ENCODE measurements at regions not wholly inside any gene's neighbourhood (a gene's known extent, or its start where the extent isn't known, plus 50 kb on each side); places are given as distances from the start of the nearest gene placed in this dataset.

- H3K36me3 ChIP-seq = no peaks in the 10 kb centered on the region
- no peaks in the 10 kb centered on the region for H3K9me3 ChIP-seq
- TF ChIP-seq EP300 (IDR thresholded peaks at IDR 0.05) (no peak), CTCF (IDR thresholded peaks at IDR 0.05) (no peak), POLR2A (IDR thresholded peaks at IDR 0.05) (no peak), POLR2AphosphoS5 (IDR thresholded peaks at IDR 0.05) (no peak)
- WGBS = 69% methylated on average over 5 of the region's 5 CpGs
- no peaks in the 10 kb centered on the region for H3K27me3 ChIP-seq
- H3K27ac ChIP-seq = no peak overlapping the region
- DNase-seq (ENCODE audit: low spot score in 2 of 2) = no peak
- H3K4me1 ChIP-seq = no peaks in the 10 kb centered on the region
- H3K4me3 ChIP-seq = no peak overlapping the region
These were observed 296.2 kb upstream of the SPRED2 start for GRCh38 chr2:65728477-65729180.

- no peak for TF ChIP-seq POLR2A (IDR thresholded peaks at IDR 0.05)
- no peak for TF ChIP-seq CTCF (IDR thresholded peaks at IDR 0.05)
- no peak for TF ChIP-seq EP300 (IDR thresholded peaks at IDR 0.05)
- TF ChIP-seq POLR2AphosphoS5 (IDR thresholded peaks at IDR 0.05) = no peak
- Histone ChIP-seq H3K27ac (no peak overlapping the region), H3K4me3 (no peak overlapping the region), H3K27me3 (no peaks in the 10 kb centered on the region), H3K36me3 (no peaks in the 10 kb centered on the region), H3K9me3 (no peaks in the 10 kb centered on the region), H3K4me1 (no peaks in the 10 kb centered on the region)
- WGBS = 88% methylated on average over 3 of the region's 3 CpGs
- no peak for DNase-seq (ENCODE audit: low spot score in 2 of 2)
These were observed 295.4 kb upstream of the SPRED2 start for GRCh38 chr2:65727816-65728215.

- Histone ChIP-seq H3K4me1 (no peaks in the 10 kb centered on the region), H3K27ac (no peak overlapping the region), H3K36me3 (no peaks in the 10 kb centered on the region), H3K9me3 (no peaks in the 10 kb centered on the region), H3K4me3 (no peak overlapping the region), H3K27me3 (no peaks in the 10 kb centered on the region)
- TF ChIP-seq POLR2AphosphoS5 (IDR thresholded peaks at IDR 0.05) (no peak), EP300 (IDR thresholded peaks at IDR 0.05) (no peak), CTCF (IDR thresholded peaks at IDR 0.05) (no peak), POLR2A (IDR thresholded peaks at IDR 0.05) (no peak)
- DNase-seq (ENCODE audit: low spot score in 2 of 2) = no peak
- WGBS = 68% methylated on average over 1 of the region's 1 CpG
These were observed 295.0 kb upstream of the SPRED2 start for GRCh38 chr2:65727381-65727780.

- TF ChIP-seq POLR2AphosphoS5 (IDR thresholded peaks at IDR 0.05) (no peak), CTCF (IDR thresholded peaks at IDR 0.05) (no peak), EP300 (IDR thresholded peaks at IDR 0.05) (no peak), POLR2A (IDR thresholded peaks at IDR 0.05) (no peak)
- DNase-seq (ENCODE audit: low spot score in 2 of 2) = no peak
- H3K4me1 ChIP-seq = no peaks in the 10 kb centered on the region
- H3K27ac ChIP-seq = no peak overlapping the region
- H3K9me3 ChIP-seq = no peaks in the 10 kb centered on the region
- no peak overlapping the region for H3K4me3 ChIP-seq
- H3K36me3 ChIP-seq = no peaks in the 10 kb centered on the region
- H3K27me3 ChIP-seq = peaks cover 3% of the 10 kb centered on the region
- 92% methylated on average over 4 of the region's 4 CpGs for WGBS
These were observed 292.4 kb upstream of the SPRED2 start for GRCh38 chr2:65724752-65725151.

- H3K4me1 ChIP-seq = no peaks in the 10 kb centered on the region
- no peak overlapping the region for H3K4me3 ChIP-seq
- no peak for DNase-seq (ENCODE audit: low spot score in 2 of 2)
- H3K36me3 ChIP-seq = no peaks in the 10 kb centered on the region
- TF ChIP-seq CTCF (IDR thresholded peaks at IDR 0.05) (no peak), POLR2A (IDR thresholded peaks at IDR 0.05) (no peak), EP300 (IDR thresholded peaks at IDR 0.05) (no peak), POLR2AphosphoS5 (IDR thresholded peaks at IDR 0.05) (no peak)
- peaks cover 3% of the 10 kb centered on the region for H3K27me3 ChIP-seq
- WGBS = 46% methylated on average over 2 of the region's 2 CpGs
- H3K27ac ChIP-seq = no peak overlapping the region
- no peaks in the 10 kb centered on the region for H3K9me3 ChIP-seq
These were observed 291.9 kb upstream of the SPRED2 start for GRCh38 chr2:65724336-65724735.

All from suprapubic skin (tissue), 4 donors.